Liver (tissue), 8 donors: ENCODE measurements at regions not wholly inside any gene's neighbourhood (a gene's known extent, or its start where the extent isn't known, plus 50 kb on each side); places are given as distances from the start of the nearest gene placed in this dataset.

Experiments
- DNase-seq: peaks from one replicate; pipeline ENCODE4 v3.0.0-alpha.2; 2017; ENCODE audit warnings: low spot score
- H3K27ac ChIP-seq, 2 donors: one replicate each; pipeline ENCODE4 v1.7.0; 2013; ENCODE audit warnings: inconsistent platforms in 2 of 2, low read length in 2 of 2, control low read depth in 1 of 2, low read depth in 1 of 2, mild to moderate bottlenecking in 1 of 2
- H3K27me3 ChIP-seq, 4 donors: one replicate each; pipeline versions ENCODE4 v1.6.1 to v1.7.0; 2013; ENCODE audit warnings: low read length in 3 of 4, inconsistent platforms in 1 of 4, mild to moderate bottlenecking in 1 of 4, moderate library complexity in 1 of 4; ENCODE audit not compliant: control insufficient read depth in 4 of 4, insufficient read depth in 4 of 4
- H3K36me3 ChIP-seq, 4 donors: one replicate each; pipeline versions ENCODE4 v1.6.1 to v1.7.0; 2013; ENCODE audit warnings: low read length in 3 of 4, mild to moderate bottlenecking in 3 of 4, low read depth in 1 of 4, moderate library complexity in 1 of 4; ENCODE audit not compliant: control insufficient read depth in 4 of 4, insufficient read depth in 3 of 4
- H3K4me1 ChIP-seq, 4 donors: one replicate each; pipeline versions ENCODE4 v1.6.1 to v1.7.0; 2013; ENCODE audit warnings: low read length in 3 of 4, mild to moderate bottlenecking in 3 of 4, moderate library complexity in 1 of 4; ENCODE audit not compliant: control insufficient read depth in 4 of 4, insufficient read depth in 4 of 4
- H3K4me3 ChIP-seq, 3 donors: one replicate each; pipeline versions ENCODE4 v1.6.1 to v1.7.0; 2013; ENCODE audit warnings: low read length in 3 of 3, control low read depth in 1 of 3, low read depth in 1 of 3, mild to moderate bottlenecking in 1 of 3
- H3K9ac ChIP-seq, 2 donors: one replicate each; pipeline ENCODE4 v1.7.0; 2013; ENCODE audit warnings: low read length in 2 of 2, mild to moderate bottlenecking in 2 of 2, moderate library complexity in 2 of 2, control low read depth in 1 of 2, low read depth in 1 of 2
- H3K9me3 ChIP-seq, 4 donors: one replicate each; pipeline versions ENCODE4 v1.6.1 to v1.7.0; 2013; ENCODE audit warnings: low read length in 3 of 4; ENCODE audit not compliant: control insufficient read depth in 4 of 4
- EGR1 ChIP-seq, 2 donors: IDR thresholded peaks; 2 replicates each; pipeline ENCODE4 v1.6.1; 2016 to 2018; ENCODE audit warnings: antibody characterized with exemption in 2 of 2, low read depth in 2 of 2
- FOXA1 ChIP-seq: IDR thresholded peaks from 2 replicates; pipeline ENCODE4 v1.6.1; 2016; ENCODE audit warnings: antibody characterized with exemption
- FOXA2 ChIP-seq: IDR thresholded peaks from 2 replicates; pipeline ENCODE4 v1.6.1; 2016; ENCODE audit warnings: antibody characterized with exemption
- GABPA ChIP-seq, 2 donors: IDR thresholded peaks in 1 of 2; conservative IDR thresholded peaks in 1 of 2; 2 replicates each; pipeline ENCODE4 v1.6.1; 2016; ENCODE audit warnings: antibody characterized with exemption in 2 of 2, mild to moderate bottlenecking in 1 of 2, moderate library complexity in 1 of 2
- HNF4A ChIP-seq, 2 donors: conservative IDR thresholded peaks; 2 replicates each; pipeline ENCODE4 v1.6.1; 2016; ENCODE audit warnings: antibody characterized with exemption in 2 of 2, mild to moderate bottlenecking in 2 of 2
- HNF4G ChIP-seq: IDR thresholded peaks from 2 replicates; pipeline ENCODE4 v1.6.1; 2016; ENCODE audit warnings: antibody characterized with exemption
- JUND ChIP-seq, 2 donors: IDR thresholded peaks; 2 replicates each; pipeline ENCODE4 v1.6.1; 2016; ENCODE audit warnings: antibody characterized with exemption in 2 of 2
- NR2F2 ChIP-seq: IDR thresholded peaks from 2 replicates; pipeline ENCODE4 v1.6.1; 2016; ENCODE audit warnings: antibody characterized with exemption
- RAD21 ChIP-seq, 2 donors: IDR thresholded peaks; 2 replicates each; pipeline ENCODE4 v1.6.1; 2016; ENCODE audit warnings: antibody characterized with exemption in 2 of 2, mild to moderate bottlenecking in 2 of 2
- RXRA ChIP-seq, 2 donors: IDR thresholded peaks; 2 replicates each; pipeline ENCODE4 v1.6.1; 2017 to 2018; ENCODE audit warnings: antibody characterized with exemption in 2 of 2, mild to moderate bottlenecking in 1 of 2
- SP1 ChIP-seq: IDR thresholded peaks from 2 replicates; pipeline ENCODE4 v1.6.1; 2018; ENCODE audit warnings: antibody characterized with exemption, mild to moderate bottlenecking
- TAF1 ChIP-seq: conservative IDR thresholded peaks from 2 replicates; pipeline ENCODE4 v1.6.1; 2016; ENCODE audit warnings: antibody characterized with exemption, mild to moderate bottlenecking
- YY1 ChIP-seq: IDR thresholded peaks from 2 replicates; pipeline ENCODE4 v1.6.1; 2016; ENCODE audit warnings: antibody characterized with exemption, mild to moderate bottlenecking
- WGBS: extraction: QIAGEN DNeasy Blood & Tissue Kit; methylation state at CpG from one replicate; pipeline ENCODE4 v1.1.7; 2013; 5-methylcytosine and 5-hydroxymethylcytosine counted together
- TF ChIP-seq, protein P1 (sequence below): IDR thresholded peaks from 2 replicates; pipeline ENCODE4 v1.6.1; 2016; ENCODE audit warnings: antibody characterized with exemption
- TF ChIP-seq, protein P2 (sequence below): fragments of 150-350 bp; IDR thresholded peaks from 2 replicates; pipeline ENCODE4 v1.5.1; 2017; ENCODE audit warnings: improper control_type of control experiment, low read depth, low read length; ENCODE audit not compliant: missing input control
- TF ChIP-seq, protein P3 (sequence below): IDR thresholded peaks from 2 replicates; pipeline ENCODE4 v1.6.1; 2016; ENCODE audit warnings: antibody characterized with exemption, mild to moderate bottlenecking
- TF ChIP-seq, protein P4 (sequence below): IDR thresholded peaks from 2 replicates; pipeline ENCODE4 v1.6.1; 2016; ENCODE audit warnings: antibody characterized with exemption
- TF ChIP-seq, protein P5 (sequence below): IDR thresholded peaks from 2 replicates; pipeline ENCODE4 v1.6.1; 2016; ENCODE audit warnings: antibody characterized with exemption
- donor health status: healthy.
- donor health status: healthy.
- donor health status: healthy.
- donor health status: healthy.
- donor health status: healthy.

DNA sequence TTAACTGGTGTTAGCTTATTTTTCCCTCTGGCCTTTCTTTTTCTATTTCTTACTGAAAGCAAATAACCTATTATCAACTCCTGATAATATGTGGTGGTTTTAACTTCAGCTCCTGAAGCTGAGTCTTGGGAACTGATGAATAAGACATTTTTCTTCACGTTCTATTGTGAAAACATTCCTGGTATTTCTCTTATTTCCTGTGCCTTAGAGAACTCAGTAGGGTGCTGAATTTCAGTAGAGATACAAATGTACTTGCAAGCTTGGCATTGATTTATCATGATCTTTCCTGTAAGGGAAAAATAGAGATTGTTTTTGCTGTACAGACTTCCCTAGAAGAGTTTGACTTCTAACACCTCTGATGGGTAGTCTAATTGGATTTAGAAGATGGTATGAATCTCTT lies 52.8 kb upstream of the DCC start:
- DNase-seq: no peak
- Histone ChIP-seq H3K9me3 (no peaks in the 10 kb centered on the region), H3K4me1 (no peaks in the 10 kb centered on the region), H3K27me3 (no peaks in the 10 kb centered on the region), H3K36me3 (no peaks in the 10 kb centered on the region), H3K9ac (no peak overlapping the region), H3K27ac (no peak overlapping the region), H3K4me3 (no peak overlapping the region)
- WGBS: 48% methylated on average over 1 of the region's 1 CpG
- TF ChIP-seq RAD21 (IDR thresholded peaks at IDR 0.05) (no peak), FOXA1 (no peak), EGR1 (IDR thresholded peaks at IDR 0.05; ENCODE audit: low read depth in 2 of 2) (no peak), YY1 (no peak), RXRA (IDR thresholded peaks at IDR 0.05) (no peak), JUND (IDR thresholded peaks at IDR 0.05) (no peak), FOXA2 (no peak), HNF4G (no peak), GABPA (IDR thresholded peaks at IDR 0.05 in 1 of 2, conservative IDR thresholded peaks at IDR 0.05 in 1 of 2) (no peak), TAF1 (no peak), SP1 (no peak), HNF4A (conservative IDR thresholded peaks at IDR 0.05) (no peak), NR2F2 (no peak)
- TF ChIP-seq, protein P1, sequence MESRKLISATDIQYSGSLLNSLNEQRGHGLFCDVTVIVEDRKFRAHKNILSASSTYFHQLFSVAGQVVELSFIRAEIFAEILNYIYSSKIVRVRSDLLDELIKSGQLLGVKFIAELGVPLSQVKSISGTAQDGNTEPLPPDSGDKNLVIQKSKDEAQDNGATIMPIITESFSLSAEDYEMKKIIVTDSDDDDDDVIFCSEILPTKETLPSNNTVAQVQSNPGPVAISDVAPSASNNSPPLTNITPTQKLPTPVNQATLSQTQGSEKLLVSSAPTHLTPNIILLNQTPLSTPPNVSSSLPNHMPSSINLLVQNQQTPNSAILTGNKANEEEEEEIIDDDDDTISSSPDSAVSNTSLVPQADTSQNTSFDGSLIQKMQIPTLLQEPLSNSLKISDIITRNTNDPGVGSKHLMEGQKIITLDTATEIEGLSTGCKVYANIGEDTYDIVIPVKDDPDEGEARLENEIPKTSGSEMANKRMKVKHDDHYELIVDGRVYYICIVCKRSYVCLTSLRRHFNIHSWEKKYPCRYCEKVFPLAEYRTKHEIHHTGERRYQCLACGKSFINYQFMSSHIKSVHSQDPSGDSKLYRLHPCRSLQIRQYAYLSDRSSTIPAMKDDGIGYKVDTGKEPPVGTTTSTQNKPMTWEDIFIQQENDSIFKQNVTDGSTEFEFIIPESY: no peak
- TF ChIP-seq, protein P2, sequence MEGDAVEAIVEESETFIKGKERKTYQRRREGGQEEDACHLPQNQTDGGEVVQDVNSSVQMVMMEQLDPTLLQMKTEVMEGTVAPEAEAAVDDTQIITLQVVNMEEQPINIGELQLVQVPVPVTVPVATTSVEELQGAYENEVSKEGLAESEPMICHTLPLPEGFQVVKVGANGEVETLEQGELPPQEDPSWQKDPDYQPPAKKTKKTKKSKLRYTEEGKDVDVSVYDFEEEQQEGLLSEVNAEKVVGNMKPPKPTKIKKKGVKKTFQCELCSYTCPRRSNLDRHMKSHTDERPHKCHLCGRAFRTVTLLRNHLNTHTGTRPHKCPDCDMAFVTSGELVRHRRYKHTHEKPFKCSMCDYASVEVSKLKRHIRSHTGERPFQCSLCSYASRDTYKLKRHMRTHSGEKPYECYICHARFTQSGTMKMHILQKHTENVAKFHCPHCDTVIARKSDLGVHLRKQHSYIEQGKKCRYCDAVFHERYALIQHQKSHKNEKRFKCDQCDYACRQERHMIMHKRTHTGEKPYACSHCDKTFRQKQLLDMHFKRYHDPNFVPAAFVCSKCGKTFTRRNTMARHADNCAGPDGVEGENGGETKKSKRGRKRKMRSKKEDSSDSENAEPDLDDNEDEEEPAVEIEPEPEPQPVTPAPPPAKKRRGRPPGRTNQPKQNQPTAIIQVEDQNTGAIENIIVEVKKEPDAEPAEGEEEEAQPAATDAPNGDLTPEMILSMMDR: no peak
- TF ChIP-seq, protein P3, sequence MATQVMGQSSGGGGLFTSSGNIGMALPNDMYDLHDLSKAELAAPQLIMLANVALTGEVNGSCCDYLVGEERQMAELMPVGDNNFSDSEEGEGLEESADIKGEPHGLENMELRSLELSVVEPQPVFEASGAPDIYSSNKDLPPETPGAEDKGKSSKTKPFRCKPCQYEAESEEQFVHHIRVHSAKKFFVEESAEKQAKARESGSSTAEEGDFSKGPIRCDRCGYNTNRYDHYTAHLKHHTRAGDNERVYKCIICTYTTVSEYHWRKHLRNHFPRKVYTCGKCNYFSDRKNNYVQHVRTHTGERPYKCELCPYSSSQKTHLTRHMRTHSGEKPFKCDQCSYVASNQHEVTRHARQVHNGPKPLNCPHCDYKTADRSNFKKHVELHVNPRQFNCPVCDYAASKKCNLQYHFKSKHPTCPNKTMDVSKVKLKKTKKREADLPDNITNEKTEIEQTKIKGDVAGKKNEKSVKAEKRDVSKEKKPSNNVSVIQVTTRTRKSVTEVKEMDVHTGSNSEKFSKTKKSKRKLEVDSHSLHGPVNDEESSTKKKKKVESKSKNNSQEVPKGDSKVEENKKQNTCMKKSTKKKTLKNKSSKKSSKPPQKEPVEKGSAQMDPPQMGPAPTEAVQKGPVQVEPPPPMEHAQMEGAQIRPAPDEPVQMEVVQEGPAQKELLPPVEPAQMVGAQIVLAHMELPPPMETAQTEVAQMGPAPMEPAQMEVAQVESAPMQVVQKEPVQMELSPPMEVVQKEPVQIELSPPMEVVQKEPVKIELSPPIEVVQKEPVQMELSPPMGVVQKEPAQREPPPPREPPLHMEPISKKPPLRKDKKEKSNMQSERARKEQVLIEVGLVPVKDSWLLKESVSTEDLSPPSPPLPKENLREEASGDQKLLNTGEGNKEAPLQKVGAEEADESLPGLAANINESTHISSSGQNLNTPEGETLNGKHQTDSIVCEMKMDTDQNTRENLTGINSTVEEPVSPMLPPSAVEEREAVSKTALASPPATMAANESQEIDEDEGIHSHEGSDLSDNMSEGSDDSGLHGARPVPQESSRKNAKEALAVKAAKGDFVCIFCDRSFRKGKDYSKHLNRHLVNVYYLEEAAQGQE: no peak
- TF ChIP-seq, protein P4, sequence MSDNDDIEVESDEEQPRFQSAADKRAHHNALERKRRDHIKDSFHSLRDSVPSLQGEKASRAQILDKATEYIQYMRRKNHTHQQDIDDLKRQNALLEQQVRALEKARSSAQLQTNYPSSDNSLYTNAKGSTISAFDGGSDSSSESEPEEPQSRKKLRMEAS: no peak
- TF ChIP-seq, protein P5, sequence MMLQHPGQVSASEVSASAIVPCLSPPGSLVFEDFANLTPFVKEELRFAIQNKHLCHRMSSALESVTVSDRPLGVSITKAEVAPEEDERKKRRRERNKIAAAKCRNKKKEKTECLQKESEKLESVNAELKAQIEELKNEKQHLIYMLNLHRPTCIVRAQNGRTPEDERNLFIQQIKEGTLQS: no peak
